ENCODE measurements at regions not wholly inside any gene's neighbourhood (a gene's known extent, or its start where the extent isn't known, plus 50 kb on each side); places are given as distances from the start of the nearest gene placed in this dataset.

GRCh38 chr4:129326571-129327460 is 230.9 kb downstream of the C4orf33 start:
- no peak for TF ChIP-seq EP300 (conservative IDR thresholded peaks at IDR 0.05; ENCODE audit: poor library complexity, severe bottlenecking)
- TF ChIP-seq POLR2AphosphoS5 (IDR thresholded peaks at IDR 0.05): no peak
- TF ChIP-seq CTCF (IDR thresholded peaks at IDR 0.05; ENCODE audit: poor library complexity, severe bottlenecking): no peak
- no peak for TF ChIP-seq TAF1 (IDR thresholded peaks at IDR 0.05; ENCODE audit: low read depth)
- TF ChIP-seq RAD21 (conservative IDR thresholded peaks at IDR 0.05): no peak
- TF ChIP-seq MXI1 (conservative IDR thresholded peaks at IDR 0.05; ENCODE audit: poor library complexity, severe bottlenecking): no peak
- no peak for TF ChIP-seq EZH2 (IDR thresholded peaks at IDR 0.05; ENCODE audit: borderline replicate concordance, insufficient read depth, low read length, poor library complexity, severe bottlenecking)
- no peak for TF ChIP-seq REST (IDR thresholded peaks at IDR 0.05; ENCODE audit: borderline replicate concordance)
- no peak for TF ChIP-seq SMC3 (conservative IDR thresholded peaks at IDR 0.05; ENCODE audit: poor library complexity)

Data from neural cell (in vitro differentiated cells).